ENCODE measurements at regions not wholly inside any gene's neighbourhood (a gene's known extent, or its start where the extent isn't known, plus 50 kb on each side); places are given as distances from the start of the nearest gene placed in this dataset.

- TF ChIP-seq, protein P1, sequence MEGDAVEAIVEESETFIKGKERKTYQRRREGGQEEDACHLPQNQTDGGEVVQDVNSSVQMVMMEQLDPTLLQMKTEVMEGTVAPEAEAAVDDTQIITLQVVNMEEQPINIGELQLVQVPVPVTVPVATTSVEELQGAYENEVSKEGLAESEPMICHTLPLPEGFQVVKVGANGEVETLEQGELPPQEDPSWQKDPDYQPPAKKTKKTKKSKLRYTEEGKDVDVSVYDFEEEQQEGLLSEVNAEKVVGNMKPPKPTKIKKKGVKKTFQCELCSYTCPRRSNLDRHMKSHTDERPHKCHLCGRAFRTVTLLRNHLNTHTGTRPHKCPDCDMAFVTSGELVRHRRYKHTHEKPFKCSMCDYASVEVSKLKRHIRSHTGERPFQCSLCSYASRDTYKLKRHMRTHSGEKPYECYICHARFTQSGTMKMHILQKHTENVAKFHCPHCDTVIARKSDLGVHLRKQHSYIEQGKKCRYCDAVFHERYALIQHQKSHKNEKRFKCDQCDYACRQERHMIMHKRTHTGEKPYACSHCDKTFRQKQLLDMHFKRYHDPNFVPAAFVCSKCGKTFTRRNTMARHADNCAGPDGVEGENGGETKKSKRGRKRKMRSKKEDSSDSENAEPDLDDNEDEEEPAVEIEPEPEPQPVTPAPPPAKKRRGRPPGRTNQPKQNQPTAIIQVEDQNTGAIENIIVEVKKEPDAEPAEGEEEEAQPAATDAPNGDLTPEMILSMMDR (IDR thresholded peaks at IDR 0.05) = no peak
- TF ChIP-seq POLR2A (IDR thresholded peaks at IDR 0.05) = no peak
Observed at GRCh38 chr3:18987070-18987469, 161.2 kb upstream of the KCNH8 start.

All from adrenal gland (tissue), 5 donors.